Psoas muscle (tissue), 7 donors: ENCODE measurements at regions not wholly inside any gene's neighbourhood (a gene's known extent, or its start where the extent isn't known, plus 50 kb on each side); places are given as distances from the start of the nearest gene placed in this dataset.

Experiments
- ATAC-seq, 4 donors: fragments of 200-7000 bp; cut with Tn5 transposase; one replicate each; pipeline ENCODE4 v1.9.1; 2020; ENCODE audit warnings: moderate library complexity in 3 of 4, mild to moderate bottlenecking in 2 of 4
- DNase-seq, 2 donors: peaks; one replicate each; pipeline ENCODE4 v3.0.0-alpha.2; 2020
- H3K27ac ChIP-seq: fragments of 200-600 bp; one replicate; pipeline ENCODE4 v1.8.0; 2022
- H3K27me3 ChIP-seq, 3 donors: fragments of 200-600 bp in 1 of 3; one replicate each; pipeline versions ENCODE4 v1.6.1 to v1.8.0; 2013 to 2022; ENCODE audit warnings: low read length in 2 of 3, mild to moderate bottlenecking in 2 of 3, moderate library complexity in 1 of 3; ENCODE audit not compliant: insufficient read depth in 3 of 3
- H3K36me3 ChIP-seq, 2 donors: fragments of 200-600 bp in 1 of 2; one replicate each; pipeline versions ENCODE4 v1.6.1 to v1.8.0; 2013 to 2022; ENCODE audit warnings: low read depth in 1 of 2, mild to moderate bottlenecking in 1 of 2, moderate library complexity in 1 of 2; ENCODE audit not compliant: insufficient read depth in 1 of 2
- H3K4me1 ChIP-seq: fragments of 200-600 bp; one replicate; pipeline ENCODE4 v1.8.0; 2022
- H3K4me3 ChIP-seq: fragments of 200-600 bp; one replicate; pipeline ENCODE4 v1.8.0; 2022; ENCODE audit warnings: mild to moderate bottlenecking
- H3K9me3 ChIP-seq: fragments of 200-600 bp; one replicate; pipeline ENCODE4 v1.8.0; 2022
- CTCF ChIP-seq: fragments of 200-600 bp; IDR thresholded peaks from one replicate; pipeline ENCODE4 v1.8.0; 2022; ENCODE audit warnings: antibody characterized with exemption
- WGBS, 3 donors: extraction: QIAGEN DNeasy Blood & Tissue Kit; methylation state at CpG; one replicate each; pipeline versions ENCODE4 v1.1.6 to v1.1.7; 2013; 5-methylcytosine and 5-hydroxymethylcytosine counted together
- intact Hi-C, 2 donors: fragments of 100-400 bp; cut with DNase I; formaldehyde crosslinking; loops; one replicate each; pipeline versions ENCODE4 v1.11.0 to v1.14.2; 2022
- donor health status: healthy with polysubstance abuse.
- donor health status: DM: no; HTN: no; CAD: no; lungs with moderate emphysema.
- donor health status: Bipolar disorder and iron deficiency.
- donor health status: healthy.
- donor health status: DM: yes; HTN: yes; CAD: no.
- donor health status: DM: no; HTN: no; CAD: no.
- donor health status: DM: yes; HTN: yes; CAD: no.

GRCh38 chr6:11912420-11912819 lies 99.7 kb upstream of the HIVEP1 start:
- H3K4me1 ChIP-seq, result no peaks in the 10 kb centered on the region
- 94 to 98% (median 95%) methylated on average over 6 of the region's 6 CpGs for WGBS, 3 donors
- TF ChIP-seq CTCF, result no peak
- DNase-seq (no peak), ATAC-seq (no peak)
- no peaks in the 10 kb centered on the region for H3K9me3 ChIP-seq
- no peak overlapping the region for H3K27ac ChIP-seq
- H3K27me3 ChIP-seq, result no peaks in the 10 kb centered on the region
- intact Hi-C loops, result no loop called here
- H3K4me3 ChIP-seq, result no peak overlapping the region
- H3K36me3 ChIP-seq, result no peaks in the 10 kb centered on the region

- Histone ChIP-seq H3K9me3 (no peaks in the 10 kb centered on the region), H3K27me3 (no peaks in the 10 kb centered on the region), H3K4me3 (no peak overlapping the region), H3K4me1 (no peaks in the 10 kb centered on the region), H3K36me3 (no peaks in the 10 kb centered on the region), H3K27ac (no peak overlapping the region)
- no peak for TF ChIP-seq CTCF
- ATAC-seq (no peak), DNase-seq (no peak)
- WGBS, 3 donors, result 83 to 96% (median 86%) methylated on average over 1 of the region's 1 CpG
- intact Hi-C loops, result no loop called here
Observed at GRCh38 chr6:11911538-11911937, 100.6 kb upstream of the HIVEP1 start.

GRCh38 chr6:11909696-11910132 lies 102.4 kb upstream of the HIVEP1 start:
- Histone ChIP-seq H3K27ac (no peak overlapping the region), H3K4me1 (no peaks in the 10 kb centered on the region), H3K27me3 (no peaks in the 10 kb centered on the region), H3K4me3 (no peak overlapping the region), H3K36me3 (no peaks in the 10 kb centered on the region), H3K9me3 (no peaks in the 10 kb centered on the region)
- intact Hi-C loops, result no loop called here
- 77 to 80% (median 77%) methylated on average over 7 of the region's 7 CpGs for WGBS, 3 donors
- TF ChIP-seq CTCF, result no peak
- DNase-seq (no peak), ATAC-seq (no peak)

- H3K27me3 ChIP-seq, result no peaks in the 10 kb centered on the region
- no peak for TF ChIP-seq CTCF
- WGBS, 3 donors, result 41 to 48% (median 43%) methylated on average over 2 of the region's 2 CpGs
- H3K9me3 ChIP-seq, result no peaks in the 10 kb centered on the region
- ATAC-seq (no peak), DNase-seq (no peak)
- H3K4me3 ChIP-seq, result no peak overlapping the region
- no peaks in the 10 kb centered on the region for H3K4me1 ChIP-seq
- H3K27ac ChIP-seq, result no peak overlapping the region
- no peaks in the 10 kb centered on the region for H3K36me3 ChIP-seq
- intact Hi-C loops, result no loop called here
Observed at GRCh38 chr6:11908436-11909105, 103.5 kb upstream of the HIVEP1 start.

GRCh38 chr6:11903645-11904044 lies 108.5 kb upstream of the HIVEP1 start:
- DNase-seq (no peak), ATAC-seq (no peak)
- 91 to 100% (median 98%) methylated on average over 2 of the region's 2 CpGs for WGBS, 3 donors
- H3K9me3 ChIP-seq, result no peaks in the 10 kb centered on the region
- TF ChIP-seq CTCF, result no peak
- no peaks in the 10 kb centered on the region for H3K36me3 ChIP-seq
- no peak overlapping the region for H3K27ac ChIP-seq
- no peaks in the 10 kb centered on the region for H3K4me1 ChIP-seq
- no peak overlapping the region for H3K4me3 ChIP-seq
- H3K27me3 ChIP-seq, result no peaks in the 10 kb centered on the region
- intact Hi-C loops, result no loop called here
